ENCODE measurements at regions not wholly inside any gene's neighbourhood (a gene's known extent, or its start where the extent isn't known, plus 50 kb on each side); places are given as distances from the start of the nearest gene placed in this dataset.

DNA sequence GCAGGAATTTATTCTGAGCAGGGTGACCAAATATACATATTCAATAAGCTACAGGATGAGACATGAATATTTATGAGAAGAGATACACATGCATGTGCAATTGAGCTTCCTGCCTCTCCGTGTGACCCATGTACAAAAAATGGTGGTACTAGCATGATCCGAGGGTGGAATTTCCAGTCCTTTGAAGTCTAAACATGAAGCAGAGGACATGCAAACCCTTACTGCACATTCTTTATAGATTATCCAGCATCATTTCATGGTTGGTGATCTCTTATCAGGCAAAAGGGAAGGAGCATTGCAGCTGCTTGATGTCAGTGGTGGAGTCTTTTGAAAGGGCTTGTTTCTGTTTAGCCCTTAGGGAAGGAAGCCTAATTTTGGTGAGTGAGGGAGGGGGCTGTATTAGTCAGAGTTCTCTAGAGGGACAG is 448.6 kb downstream of the SETD4 start:
- TF ChIP-seq, protein P1, sequence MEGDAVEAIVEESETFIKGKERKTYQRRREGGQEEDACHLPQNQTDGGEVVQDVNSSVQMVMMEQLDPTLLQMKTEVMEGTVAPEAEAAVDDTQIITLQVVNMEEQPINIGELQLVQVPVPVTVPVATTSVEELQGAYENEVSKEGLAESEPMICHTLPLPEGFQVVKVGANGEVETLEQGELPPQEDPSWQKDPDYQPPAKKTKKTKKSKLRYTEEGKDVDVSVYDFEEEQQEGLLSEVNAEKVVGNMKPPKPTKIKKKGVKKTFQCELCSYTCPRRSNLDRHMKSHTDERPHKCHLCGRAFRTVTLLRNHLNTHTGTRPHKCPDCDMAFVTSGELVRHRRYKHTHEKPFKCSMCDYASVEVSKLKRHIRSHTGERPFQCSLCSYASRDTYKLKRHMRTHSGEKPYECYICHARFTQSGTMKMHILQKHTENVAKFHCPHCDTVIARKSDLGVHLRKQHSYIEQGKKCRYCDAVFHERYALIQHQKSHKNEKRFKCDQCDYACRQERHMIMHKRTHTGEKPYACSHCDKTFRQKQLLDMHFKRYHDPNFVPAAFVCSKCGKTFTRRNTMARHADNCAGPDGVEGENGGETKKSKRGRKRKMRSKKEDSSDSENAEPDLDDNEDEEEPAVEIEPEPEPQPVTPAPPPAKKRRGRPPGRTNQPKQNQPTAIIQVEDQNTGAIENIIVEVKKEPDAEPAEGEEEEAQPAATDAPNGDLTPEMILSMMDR (IDR thresholded peaks at IDR 0.05): no peak
- TF ChIP-seq POLR2A (IDR thresholded peaks at IDR 0.05): no peak
- TF ChIP-seq EP300 (IDR thresholded peaks at IDR 0.05): no peak

Data from tibial nerve (tissue), 4 donors.